ENCODE measurements at regions not wholly inside any gene's neighbourhood (a gene's known extent, or its start where the extent isn't known, plus 50 kb on each side); places are given as distances from the start of the nearest gene placed in this dataset.

GRCh38 chr15:36498401-36498800 is 81.0 kb upstream of the CDIN1 start:
- DNase-seq = no peak

DNA sequence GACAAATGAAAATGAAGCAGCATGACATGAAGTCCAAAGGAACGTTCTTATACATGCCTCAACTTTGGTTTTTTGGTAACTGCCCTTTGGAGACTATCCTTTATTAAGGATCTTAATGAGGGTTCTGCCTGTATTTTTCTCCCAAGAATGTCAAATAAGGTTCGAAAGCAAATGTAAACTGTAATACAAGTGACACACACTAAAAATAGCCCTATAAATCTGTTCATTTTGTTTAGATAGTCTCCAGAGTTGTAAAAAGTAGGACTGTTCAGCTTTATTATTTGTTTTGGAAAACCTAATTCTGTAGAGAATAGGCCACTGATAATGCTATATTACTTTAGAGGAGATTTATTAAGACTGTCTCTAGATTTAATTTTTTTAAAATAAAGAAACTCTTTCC is 80.5 kb upstream of the CDIN1 start:
- DNase-seq = no peak

DNA sequence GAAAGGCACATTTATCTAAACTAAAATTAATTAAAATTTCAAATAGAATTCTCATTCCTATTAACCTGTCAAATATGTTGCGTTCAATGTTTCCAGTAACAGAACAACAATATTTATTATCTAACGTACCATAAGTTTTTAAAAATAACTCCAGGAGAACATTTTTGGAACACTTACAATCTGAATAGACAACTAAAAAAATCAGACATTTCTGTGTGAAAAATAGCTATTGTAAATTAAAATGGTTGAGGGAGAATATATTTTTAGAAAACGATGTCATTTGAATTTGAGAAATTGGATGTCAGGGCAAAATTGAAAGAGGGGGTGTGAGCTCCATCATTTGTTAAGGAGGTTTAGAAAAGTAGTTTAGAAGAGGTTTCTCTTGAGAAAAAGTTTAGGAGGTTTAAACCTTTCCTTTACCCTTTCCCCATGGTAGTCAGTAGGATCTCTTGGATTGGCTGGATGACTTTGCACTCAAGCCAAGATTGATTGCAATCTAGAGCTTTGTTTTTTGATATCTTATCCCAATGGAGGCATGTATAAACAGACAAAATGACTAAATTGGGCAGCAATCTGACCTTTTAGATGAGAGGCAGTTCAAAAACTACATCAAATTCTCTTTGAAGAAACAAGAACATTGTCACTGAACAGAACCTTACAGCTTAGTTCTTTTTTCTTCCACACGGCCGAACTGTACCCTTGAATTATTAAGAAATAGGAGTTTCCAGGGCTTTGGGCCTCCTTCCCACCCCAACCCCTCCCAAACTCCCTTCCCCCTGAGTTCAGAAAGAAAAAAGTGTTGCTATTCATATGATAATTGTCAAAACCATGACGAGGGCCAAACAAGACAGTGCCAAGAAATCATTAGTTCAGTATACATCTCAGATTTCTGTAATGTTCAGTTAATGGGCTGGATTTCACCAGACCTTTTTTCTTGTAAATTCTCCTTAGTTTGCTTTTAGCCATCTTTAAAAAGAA is 79.7 kb upstream of the CDIN1 start:
- DNase-seq = no peak

- peak; percentile 21 to 42 for DNase-seq
These were observed 78.3 kb upstream of the CDIN1 start for GRCh38 chr15:36501063-36501678.

DNA sequence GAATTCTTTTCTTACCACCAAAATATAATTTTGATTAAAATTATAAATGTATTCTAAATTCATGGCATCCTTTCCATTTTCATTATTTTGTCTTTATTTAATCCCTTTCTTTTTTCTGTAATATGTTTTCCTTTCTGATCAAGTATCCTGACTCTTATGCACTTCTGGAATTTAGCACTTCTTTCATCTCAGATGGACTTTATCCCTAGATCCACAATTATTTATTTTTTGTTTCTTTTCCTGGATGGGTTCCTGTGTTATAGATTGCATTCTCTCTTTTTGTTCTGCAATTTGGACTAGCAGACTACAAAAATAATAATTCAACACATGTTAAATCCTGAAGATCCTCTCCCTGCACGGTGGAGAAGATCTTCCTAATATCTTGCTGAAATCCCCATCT is 76.9 kb upstream of the CDIN1 start:
- no peak for DNase-seq

DNA sequence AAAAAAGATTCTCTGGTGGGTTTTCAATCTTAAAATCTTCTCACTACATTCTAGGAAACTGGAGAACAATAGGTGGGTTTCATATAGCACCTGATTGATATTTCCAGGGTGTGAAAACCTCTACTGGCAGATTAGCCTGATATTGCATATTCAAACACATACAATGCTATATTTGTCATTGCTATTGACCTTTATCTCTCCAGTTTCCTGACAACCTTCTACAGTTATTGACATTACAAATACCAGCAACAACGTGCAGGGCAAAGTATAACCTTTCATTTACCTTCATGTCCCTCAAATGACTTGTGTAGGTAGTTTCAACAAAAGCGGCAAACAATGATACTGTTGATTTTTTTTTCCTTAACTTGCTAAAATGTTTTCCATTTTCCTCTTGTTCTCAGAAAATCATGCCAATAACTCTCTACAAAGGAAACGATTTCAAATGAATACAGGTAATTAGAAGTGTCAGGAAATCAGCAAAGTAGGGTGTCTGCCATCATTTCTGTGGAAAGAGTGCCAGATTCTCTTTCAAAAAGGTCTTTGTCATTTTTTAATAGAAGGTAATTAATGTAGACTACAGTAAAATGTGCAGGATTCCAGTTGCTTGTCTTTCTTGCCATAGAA is 72.6 kb upstream of the CDIN1 start:
- peak; percentile 37 to 54 for DNase-seq

DNA sequence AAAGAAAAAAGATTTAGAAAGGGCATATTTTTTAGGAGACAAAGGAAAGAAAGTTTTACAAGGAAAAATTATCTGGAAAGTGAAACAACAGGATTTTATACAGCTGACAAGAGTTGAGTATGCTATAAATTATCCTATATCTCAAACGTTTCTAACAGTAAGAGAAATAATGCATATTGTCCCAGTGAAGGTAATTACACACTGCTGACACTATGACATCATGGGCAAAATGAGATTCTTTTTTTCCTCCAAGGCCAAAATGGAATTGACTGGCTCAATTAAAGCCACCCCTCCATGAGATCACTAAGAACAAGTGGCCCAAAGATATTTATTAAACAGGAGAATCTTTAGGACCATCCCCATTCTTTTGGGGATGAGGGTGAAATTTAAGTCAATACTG is 72.0 kb upstream of the CDIN1 start:
- DNase-seq = no peak

DNA sequence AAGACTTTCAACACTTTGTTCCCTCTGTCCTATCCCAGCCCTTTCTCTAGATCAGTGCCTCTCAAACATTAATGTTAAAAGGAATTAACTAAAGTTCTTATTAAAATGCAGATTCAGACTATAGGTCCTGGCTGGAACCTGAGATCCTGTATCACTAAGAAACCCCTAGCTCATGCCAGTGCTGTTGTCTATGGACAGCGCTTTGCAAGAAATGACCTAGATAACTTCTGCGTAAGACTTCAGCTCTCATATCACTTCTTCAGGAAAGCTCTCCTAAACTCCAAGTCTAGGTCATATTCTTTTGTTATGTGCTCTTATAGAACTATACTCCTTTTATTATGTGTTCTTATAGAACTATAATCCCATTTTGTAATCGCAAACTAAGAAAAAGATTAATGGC is 67.8 kb upstream of the CDIN1 start:
- no peak for DNase-seq

DNA sequence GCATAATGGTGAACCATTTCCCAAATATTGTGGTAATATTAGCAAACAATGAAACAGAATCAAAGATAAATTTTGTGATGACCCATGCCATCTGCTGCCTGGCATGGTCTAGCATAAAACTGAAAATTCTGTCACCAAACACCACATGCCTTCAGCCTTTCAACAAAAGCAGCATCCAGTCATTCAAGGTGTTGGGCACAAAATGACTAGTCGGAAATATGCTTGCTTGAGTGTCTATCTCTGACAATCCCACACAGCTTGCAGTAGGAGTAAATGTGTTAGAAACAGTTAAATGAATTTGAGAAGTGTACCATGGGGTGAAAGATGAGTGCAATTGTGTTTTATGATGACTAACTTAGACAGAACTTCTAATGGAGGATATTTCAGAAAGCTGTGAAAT is 61.7 kb upstream of the CDIN1 start:
- DNase-seq = no peak

DNA sequence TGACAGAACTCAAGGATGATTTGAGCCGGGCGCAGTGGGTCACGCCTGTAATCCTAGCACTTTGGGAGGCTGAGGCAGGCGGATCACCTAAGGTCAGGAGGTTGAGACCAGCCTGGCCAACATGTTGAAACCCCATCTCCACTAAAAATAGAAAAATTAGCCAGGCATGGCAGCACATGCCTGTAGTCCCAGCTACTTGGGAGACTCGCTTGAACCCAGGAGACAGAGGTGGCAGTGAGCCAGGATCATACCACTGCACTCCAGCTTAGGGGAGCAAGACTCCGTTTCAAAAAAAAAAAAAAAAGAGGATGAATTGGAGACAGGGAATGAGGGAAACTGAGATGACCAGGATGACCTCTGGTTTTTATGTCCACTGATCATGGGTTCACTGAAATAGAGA is 60.4 kb upstream of the CDIN1 start:
- no peak for DNase-seq

DNA sequence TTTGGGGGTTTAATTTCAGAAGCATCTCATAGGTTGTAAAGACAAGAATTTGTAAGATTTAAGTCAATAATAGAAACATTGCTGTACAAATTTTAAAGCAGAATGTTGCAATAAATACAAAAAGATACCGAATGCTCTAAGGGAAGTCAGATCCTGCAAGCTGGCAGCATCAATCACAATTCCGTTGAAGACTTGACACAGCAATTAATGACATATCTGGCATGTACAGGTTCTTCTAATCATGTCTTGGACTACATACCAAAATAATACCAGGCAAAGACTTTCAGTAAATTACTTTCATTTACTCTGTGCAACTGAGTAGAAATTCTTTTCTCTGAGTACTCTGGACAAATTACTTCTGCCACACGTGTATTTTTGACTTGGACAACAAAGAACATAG is 54.0 kb upstream of the CDIN1 start:
- DNase-seq = no peak

DNA sequence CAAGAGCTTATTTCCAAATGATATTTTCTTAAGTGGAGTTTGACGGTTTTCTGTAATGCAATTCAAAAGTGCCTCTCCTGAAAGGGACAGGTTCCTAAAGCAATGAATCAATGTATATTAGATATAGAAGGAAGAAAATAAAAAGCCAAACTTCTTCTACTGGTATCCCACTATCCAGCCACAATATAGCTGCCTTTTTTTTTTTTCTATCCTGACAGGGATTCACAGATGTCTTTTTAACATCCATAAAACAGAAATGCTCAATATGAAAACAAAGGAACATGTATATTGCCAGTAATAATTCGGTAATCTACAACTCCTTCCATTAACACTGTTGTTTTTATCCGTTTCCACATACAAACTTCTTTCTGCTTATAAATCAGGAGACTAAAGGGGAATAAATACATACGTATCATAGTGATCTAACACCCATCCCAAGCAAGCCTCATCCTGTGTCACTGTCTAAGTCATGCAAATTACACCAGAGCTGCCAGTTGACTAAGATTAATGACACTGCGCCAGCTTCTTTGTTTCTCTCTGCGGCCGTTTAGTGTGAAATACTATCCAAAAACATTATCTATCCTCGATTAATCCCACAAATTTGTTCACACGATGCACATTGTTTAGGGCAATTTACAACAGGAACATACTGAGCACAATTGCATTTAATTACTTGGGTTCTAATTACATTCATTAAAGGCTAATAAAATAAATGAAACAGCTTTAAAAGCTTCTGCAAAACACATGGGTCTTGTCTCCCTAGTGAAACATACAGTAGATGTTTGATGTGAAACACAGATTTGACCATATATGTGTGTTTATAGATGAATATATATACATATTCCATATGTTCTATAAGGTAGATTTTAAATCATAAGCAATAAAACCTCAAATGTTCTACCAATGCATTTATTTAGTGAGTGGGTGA is 51.9 kb upstream of the CDIN1 start:
- DNase-seq = no peak

- no peak for DNase-seq
These were observed 50.0 kb upstream of the CDIN1 start for GRCh38 chr15:36529296-36530011.

All from NCI-H1930 (cell line).